Suprapubic skin (tissue), 4 donors: ENCODE measurements at regions not wholly inside any gene's neighbourhood (a gene's known extent, or its start where the extent isn't known, plus 50 kb on each side); places are given as distances from the start of the nearest gene placed in this dataset.

Source experiments
- DNase-seq, 2 donors: peaks; one replicate each; pipeline ENCODE4 v3.0.0-alpha.2; 2019; ENCODE audit warnings: low spot score in 2 of 2
- H3K27ac ChIP-seq: fragments of 200-600 bp; sonication (generic); one replicate; pipeline ENCODE4 v1.5.1; 2019
- H3K27me3 ChIP-seq: fragments of 200-600 bp; sonication (generic); one replicate; pipeline ENCODE4 v1.5.1; 2019
- H3K36me3 ChIP-seq: fragments of 200-600 bp; sonication (generic); one replicate; pipeline ENCODE4 v1.5.1; 2019
- H3K4me1 ChIP-seq: fragments of 200-600 bp; sonication (generic); one replicate; pipeline ENCODE4 v1.5.1; 2019
- H3K4me3 ChIP-seq: fragments of 200-600 bp; sonication (generic); one replicate; pipeline ENCODE4 v1.5.1; 2019; ENCODE audit warnings: mild to moderate bottlenecking
- H3K9me3 ChIP-seq: fragments of 200-600 bp; sonication (generic); one replicate; pipeline ENCODE4 v1.5.1; 2019
- CTCF ChIP-seq, 2 donors: fragments of 200-600 bp in 1 of 2; fragments of 450-650 bp in 1 of 2; sonication (generic) in 1 of 2; IDR thresholded peaks; one replicate each; pipeline ENCODE4 v1.5.1; 2016 to 2019; ENCODE audit warnings: antibody characterized with exemption in 2 of 2, mild to moderate bottlenecking in 1 of 2, moderate library complexity in 1 of 2
- EP300 ChIP-seq: sonication (generic); formaldehyde crosslinking; IDR thresholded peaks from one replicate; pipeline ENCODE4 v1.6.1; 2017; ENCODE audit warnings: antibody characterized with exemption
- POLR2A ChIP-seq, 2 donors: fragments of 450-650 bp; IDR thresholded peaks; one replicate each; pipeline ENCODE4 v1.6.1; 2017; ENCODE audit warnings: antibody characterized with exemption in 2 of 2, mild to moderate bottlenecking in 2 of 2, moderate library complexity in 2 of 2
- POLR2AphosphoS5 ChIP-seq, 3 donors: sonication (generic); formaldehyde crosslinking; IDR thresholded peaks; one replicate each; pipeline ENCODE4 v1.6.1; 2017; ENCODE audit warnings: antibody characterized with exemption in 3 of 3
- WGBS: methylation state at CpG from one replicate; pipeline ENCODE4 v1.1.5; 2018; 5-methylcytosine and 5-hydroxymethylcytosine counted together

GRCh38 chr7:70884440-70884764 is 247.5 kb upstream of the GALNT17 start:
- no peak for TF ChIP-seq POLR2AphosphoS5 (IDR thresholded peaks at IDR 0.05)
- TF ChIP-seq EP300: no peak
- TF ChIP-seq POLR2A (IDR thresholded peaks at IDR 0.05): no peak
- no peak for TF ChIP-seq CTCF (IDR thresholded peaks at IDR 0.05)
- H3K4me3 ChIP-seq: no peak overlapping the region
- no peak for DNase-seq
- no peaks in the 10 kb centered on the region for H3K27me3 ChIP-seq
- H3K27ac ChIP-seq: no peak overlapping the region
- no peaks in the 10 kb centered on the region for H3K4me1 ChIP-seq
- H3K9me3 ChIP-seq: no peaks in the 10 kb centered on the region
- no peaks in the 10 kb centered on the region for H3K36me3 ChIP-seq

GRCh38 chr7:70884809-70885208 is 247.1 kb upstream of the GALNT17 start:
- DNase-seq: peak in 1 of 2 donors; percentile 4
- TF ChIP-seq POLR2A (IDR thresholded peaks at IDR 0.05): no peak
- H3K27me3 ChIP-seq: no peaks in the 10 kb centered on the region
- no peak overlapping the region for H3K4me3 ChIP-seq
- H3K9me3 ChIP-seq: no peaks in the 10 kb centered on the region
- no peaks in the 10 kb centered on the region for H3K36me3 ChIP-seq
- 65% methylated on average over 3 of the region's 3 CpGs for WGBS
- H3K27ac ChIP-seq: no peak overlapping the region
- no peaks in the 10 kb centered on the region for H3K4me1 ChIP-seq

DNA sequence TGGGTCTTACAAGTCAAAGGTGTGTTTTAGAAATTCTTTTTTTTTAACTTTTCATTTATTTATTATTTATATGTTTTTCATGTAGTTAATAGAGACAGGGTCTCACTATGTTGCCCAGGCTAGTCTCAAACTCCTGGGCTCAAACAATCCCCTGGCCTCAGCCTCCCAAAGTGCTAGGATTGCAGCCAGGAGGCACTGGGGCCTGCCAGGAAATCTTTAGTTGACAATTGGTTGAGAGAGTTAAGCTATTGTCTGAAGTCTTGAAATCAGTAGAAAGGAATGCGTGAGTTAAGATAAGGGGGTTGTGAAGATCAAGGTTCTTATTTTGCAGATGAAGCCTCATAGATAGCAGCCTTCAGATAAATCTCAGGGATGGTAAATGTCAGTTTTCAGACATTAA is 245.4 kb upstream of the GALNT17 start:
- DNase-seq: no peak
- Histone ChIP-seq H3K27me3 (no peaks in the 10 kb centered on the region), H3K27ac (no peak overlapping the region), H3K36me3 (no peaks in the 10 kb centered on the region), H3K4me1 (no peaks in the 10 kb centered on the region), H3K9me3 (no peaks in the 10 kb centered on the region), H3K4me3 (no peak overlapping the region)
- TF ChIP-seq CTCF (IDR thresholded peaks at IDR 0.05) (no peak), POLR2A (IDR thresholded peaks at IDR 0.05) (no peak), EP300 (no peak), POLR2AphosphoS5 (IDR thresholded peaks at IDR 0.05) (no peak)
- WGBS: 47% methylated on average over 1 of the region's 1 CpG

- H3K4me1 ChIP-seq: no peaks in the 10 kb centered on the region
- no peaks in the 10 kb centered on the region for H3K9me3 ChIP-seq
- H3K27ac ChIP-seq: no peak overlapping the region
- H3K4me3 ChIP-seq: no peak overlapping the region
- no peak for DNase-seq
- no peaks in the 10 kb centered on the region for H3K36me3 ChIP-seq
- no peak for TF ChIP-seq POLR2AphosphoS5 (IDR thresholded peaks at IDR 0.05)
- no peak for TF ChIP-seq POLR2A (IDR thresholded peaks at IDR 0.05)
- no peak for TF ChIP-seq EP300
- TF ChIP-seq CTCF (IDR thresholded peaks at IDR 0.05): no peak
- no peaks in the 10 kb centered on the region for H3K27me3 ChIP-seq
- 27% methylated on average over 1 of the region's 1 CpG for WGBS
Measured at GRCh38 chr7:70887186-70887585, 244.8 kb upstream of the GALNT17 start.

DNA sequence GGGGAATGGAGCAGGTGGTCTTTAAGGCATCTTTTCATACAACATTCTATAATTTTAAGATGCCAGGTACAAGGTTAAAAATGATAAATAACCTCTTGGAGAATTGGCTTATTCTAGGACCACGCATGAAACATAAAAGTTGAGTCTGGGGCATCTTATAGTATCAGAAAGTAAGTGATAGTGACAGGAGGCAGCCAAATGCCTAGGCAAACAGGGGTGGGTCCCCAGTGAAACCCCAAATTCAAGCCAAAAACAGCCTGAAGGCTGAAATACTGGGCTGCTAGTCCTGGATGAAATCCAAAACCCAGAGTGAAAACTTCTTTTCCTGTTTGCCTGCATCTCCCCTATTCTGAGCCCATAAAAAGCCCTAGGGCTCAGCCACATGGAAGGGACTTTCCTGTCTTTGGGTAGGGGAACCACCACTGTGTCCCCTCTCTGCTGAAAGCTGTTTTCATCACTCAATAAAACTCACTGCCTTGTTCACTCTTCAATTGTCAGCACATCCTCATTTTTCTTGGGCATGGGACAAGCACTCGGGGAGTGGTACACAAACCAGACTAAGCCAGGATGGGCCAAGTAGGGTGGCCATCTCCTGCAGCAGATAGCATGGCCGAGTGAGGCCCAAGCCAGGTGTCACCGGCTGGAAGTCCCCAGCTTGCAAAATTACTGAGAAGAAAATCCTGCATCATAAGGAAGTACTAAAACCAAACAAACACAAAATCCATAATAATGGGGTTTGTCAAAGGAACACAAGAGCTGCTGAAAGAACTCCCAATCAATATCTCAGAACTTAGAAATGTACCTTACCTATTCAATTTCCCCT is 241.6 kb upstream of the GALNT17 start:
- H3K27me3 ChIP-seq: no peaks in the 10 kb centered on the region
- H3K27ac ChIP-seq: no peak overlapping the region
- no peaks in the 10 kb centered on the region for H3K9me3 ChIP-seq
- 67% methylated on average over 4 of the region's 4 CpGs for WGBS
- no peaks in the 10 kb centered on the region for H3K4me1 ChIP-seq
- H3K4me3 ChIP-seq: no peak overlapping the region
- DNase-seq: no peak
- TF ChIP-seq POLR2A (IDR thresholded peaks at IDR 0.05): no peak
- TF ChIP-seq CTCF (IDR thresholded peaks at IDR 0.05): no peak
- TF ChIP-seq EP300: no peak
- no peak for TF ChIP-seq POLR2AphosphoS5 (IDR thresholded peaks at IDR 0.05)
- H3K36me3 ChIP-seq: no peaks in the 10 kb centered on the region

- H3K4me3 ChIP-seq: no peak overlapping the region
- H3K27me3 ChIP-seq: no peaks in the 10 kb centered on the region
- no peaks in the 10 kb centered on the region for H3K4me1 ChIP-seq
- no peak overlapping the region for H3K27ac ChIP-seq
- 80% methylated on average over 10 of the region's 10 CpGs for WGBS
- no peak for TF ChIP-seq CTCF (IDR thresholded peaks at IDR 0.05)
- no peak for TF ChIP-seq EP300
- TF ChIP-seq POLR2AphosphoS5 (IDR thresholded peaks at IDR 0.05): no peak
- TF ChIP-seq POLR2A (IDR thresholded peaks at IDR 0.05): no peak
- H3K36me3 ChIP-seq: no peaks in the 10 kb centered on the region
- H3K9me3 ChIP-seq: no peaks in the 10 kb centered on the region
- DNase-seq: no peak
Measured at GRCh38 chr7:70893422-70893821, 238.5 kb upstream of the GALNT17 start.
